ENCODE measurements at regions not wholly inside any gene's neighbourhood (a gene's known extent, or its start where the extent isn't known, plus 50 kb on each side); places are given as distances from the start of the nearest gene placed in this dataset.
"Not testable (repeated sequence)": the region's sequence is repeated elsewhere in the genome, so short reads cannot be mapped to it uniquely, and the experiment has no call there.

DNA sequence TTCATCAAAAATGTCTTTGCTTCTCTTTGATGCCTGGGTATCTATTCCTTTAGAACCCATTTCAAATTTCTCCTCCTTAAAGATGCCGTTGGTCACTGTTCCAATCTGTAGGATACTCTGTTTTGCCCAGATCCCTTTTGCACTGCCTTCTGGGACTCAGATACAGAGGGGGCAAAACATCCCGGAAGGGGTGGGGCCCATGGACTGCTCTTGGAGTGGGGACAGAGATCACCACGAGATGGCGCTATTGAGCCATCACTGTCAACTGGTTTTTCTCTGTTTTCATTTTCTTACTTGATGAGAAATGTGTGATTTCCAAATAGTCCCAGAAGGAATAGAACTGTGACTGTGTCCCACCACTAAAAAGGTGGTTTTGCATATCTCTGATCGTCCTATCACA lies 151.8 kb downstream of the NPIPA7 start:
- not testable (repeated sequence) for H3K9me3 Mint-ChIP-seq; H3K4me3 Mint-ChIP-seq; H3K4me1 Mint-ChIP-seq (ENCODE audit: low read depth); H3K36me3 Mint-ChIP-seq (ENCODE audit: low read depth); H3K27me3 Mint-ChIP-seq (ENCODE audit: low read depth); H3K27ac Mint-ChIP-seq

DNA sequence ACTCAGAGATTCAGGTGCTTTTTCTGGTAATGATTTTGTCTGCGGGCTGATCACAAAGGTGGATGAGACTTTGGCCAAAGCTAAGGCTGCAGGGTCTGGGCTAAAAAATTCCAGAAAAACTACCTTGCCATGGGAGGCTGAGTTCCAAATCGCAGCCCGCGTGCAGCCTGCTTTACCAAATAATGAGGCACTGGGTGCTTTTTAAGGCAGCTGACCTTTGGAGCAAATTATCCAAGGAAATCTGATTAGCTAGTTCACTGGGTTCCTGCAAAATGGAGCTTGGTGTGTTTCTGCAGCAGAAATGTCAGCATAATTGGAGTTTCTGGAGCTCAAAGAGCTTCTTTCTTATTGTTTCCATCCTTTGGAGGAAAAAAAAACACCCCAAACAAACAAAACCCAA lies 156.6 kb downstream of the NPIPA7 start:
- not testable (repeated sequence) for H3K4me3 Mint-ChIP-seq; H3K27ac Mint-ChIP-seq; H3K27me3 Mint-ChIP-seq (ENCODE audit: low read depth); H3K9me3 Mint-ChIP-seq; H3K36me3 Mint-ChIP-seq (ENCODE audit: low read depth); H3K4me1 Mint-ChIP-seq (ENCODE audit: low read depth)

DNA sequence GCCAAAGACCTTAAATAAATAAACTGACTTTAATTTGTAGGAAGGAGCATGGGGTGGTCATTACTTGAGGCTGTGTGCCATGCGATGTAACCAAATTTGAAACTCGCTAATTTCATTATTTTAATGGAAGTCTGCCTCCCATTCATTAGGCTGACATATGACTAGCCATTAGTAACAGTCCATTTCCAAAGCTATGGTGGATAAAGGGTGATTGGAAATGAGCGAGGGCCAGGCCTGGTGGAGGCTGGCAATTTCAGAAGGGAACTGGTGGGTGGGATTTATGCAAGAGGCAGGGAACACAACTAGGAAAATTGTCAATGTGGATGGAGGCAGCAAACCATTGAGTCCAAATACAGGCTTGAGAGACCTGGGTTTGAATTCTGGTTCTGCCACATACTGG lies 157.2 kb downstream of the NPIPA7 start:
- not testable (repeated sequence) for H3K27me3 Mint-ChIP-seq (ENCODE audit: low read depth); H3K4me3 Mint-ChIP-seq; H3K36me3 Mint-ChIP-seq (ENCODE audit: low read depth); H3K9me3 Mint-ChIP-seq; H3K27ac Mint-ChIP-seq; H3K4me1 Mint-ChIP-seq (ENCODE audit: low read depth)

DNA sequence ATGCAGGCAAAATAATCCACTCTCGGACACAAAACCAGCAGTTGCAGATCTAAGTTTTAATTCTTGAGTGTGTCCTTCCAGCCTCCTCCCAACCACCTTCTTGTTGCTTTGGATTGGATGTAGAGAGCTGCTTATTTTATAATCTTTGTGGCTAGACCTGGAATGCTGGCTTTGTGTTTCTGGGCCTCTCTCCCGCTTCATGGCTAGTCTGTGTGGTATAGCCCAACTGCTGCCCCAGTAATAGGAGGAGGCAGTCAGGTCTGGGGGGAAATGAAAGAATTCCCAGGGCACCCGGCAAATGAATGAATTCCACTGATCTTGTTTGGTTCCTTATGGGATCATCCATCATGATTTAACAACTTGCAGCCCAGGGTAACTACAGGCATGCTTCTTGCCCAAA lies 170.8 kb downstream of the NPIPA7 start:
- not testable (repeated sequence) for H3K9me3 Mint-ChIP-seq; H3K4me1 Mint-ChIP-seq (ENCODE audit: low read depth); H3K27ac Mint-ChIP-seq; H3K4me3 Mint-ChIP-seq; H3K27me3 Mint-ChIP-seq (ENCODE audit: low read depth); H3K36me3 Mint-ChIP-seq (ENCODE audit: low read depth)

DNA sequence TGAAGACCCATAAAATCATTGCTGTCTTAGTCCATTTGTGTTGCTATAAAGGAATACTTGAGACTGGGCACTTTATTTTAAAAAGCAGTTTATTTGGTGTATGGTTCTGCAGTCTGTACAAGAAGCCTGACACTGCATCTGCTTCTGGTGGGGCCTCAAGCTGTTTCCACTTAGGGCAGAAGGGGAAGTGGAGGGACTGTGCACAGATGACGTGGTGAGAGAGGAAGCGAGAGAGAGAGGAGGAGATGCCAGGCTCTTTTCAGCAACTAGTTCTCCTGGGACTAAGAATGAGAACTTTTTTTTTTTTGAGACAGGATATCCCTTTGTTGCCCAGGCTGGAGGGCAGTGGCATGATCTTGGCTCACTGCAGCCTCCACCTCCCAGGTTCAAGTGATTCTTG lies 171.9 kb downstream of the NPIPA7 start:
- H3K4me3 Mint-ChIP-seq; H3K27ac Mint-ChIP-seq; H3K9me3 Mint-ChIP-seq; H3K4me1 Mint-ChIP-seq (ENCODE audit: low read depth); H3K36me3 Mint-ChIP-seq (ENCODE audit: low read depth); H3K27me3 Mint-ChIP-seq (ENCODE audit: low read depth): not testable (repeated sequence)

DNA sequence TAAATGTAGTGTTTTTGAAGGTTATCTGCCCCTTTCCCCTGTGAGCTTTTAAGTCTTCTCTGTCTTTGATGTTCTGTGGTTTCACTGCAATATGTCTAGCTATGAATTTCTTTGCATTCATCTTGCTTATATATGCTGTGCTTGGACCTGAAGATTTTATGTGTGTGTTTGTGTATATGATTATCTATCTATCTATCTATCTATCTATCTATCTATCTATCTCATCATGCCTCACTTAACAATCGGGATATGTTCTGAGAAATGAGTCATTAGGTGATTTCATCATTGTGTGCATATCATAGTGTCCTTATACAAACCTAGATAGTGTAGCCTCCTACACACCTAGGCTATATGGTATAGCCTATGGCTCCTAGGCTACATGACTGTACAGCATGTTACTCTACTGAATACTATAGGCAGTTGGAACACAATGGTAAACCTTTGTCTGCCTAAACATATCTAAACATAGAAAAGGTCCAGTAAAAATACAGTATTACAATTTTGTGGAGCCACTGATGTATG lies 173.9 kb downstream of the NPIPA7 start:
- not testable (repeated sequence) for H3K4me3 Mint-ChIP-seq; H3K9me3 Mint-ChIP-seq; H3K27ac Mint-ChIP-seq; H3K27me3 Mint-ChIP-seq (ENCODE audit: low read depth); H3K4me1 Mint-ChIP-seq (ENCODE audit: low read depth); H3K36me3 Mint-ChIP-seq (ENCODE audit: low read depth)

DNA sequence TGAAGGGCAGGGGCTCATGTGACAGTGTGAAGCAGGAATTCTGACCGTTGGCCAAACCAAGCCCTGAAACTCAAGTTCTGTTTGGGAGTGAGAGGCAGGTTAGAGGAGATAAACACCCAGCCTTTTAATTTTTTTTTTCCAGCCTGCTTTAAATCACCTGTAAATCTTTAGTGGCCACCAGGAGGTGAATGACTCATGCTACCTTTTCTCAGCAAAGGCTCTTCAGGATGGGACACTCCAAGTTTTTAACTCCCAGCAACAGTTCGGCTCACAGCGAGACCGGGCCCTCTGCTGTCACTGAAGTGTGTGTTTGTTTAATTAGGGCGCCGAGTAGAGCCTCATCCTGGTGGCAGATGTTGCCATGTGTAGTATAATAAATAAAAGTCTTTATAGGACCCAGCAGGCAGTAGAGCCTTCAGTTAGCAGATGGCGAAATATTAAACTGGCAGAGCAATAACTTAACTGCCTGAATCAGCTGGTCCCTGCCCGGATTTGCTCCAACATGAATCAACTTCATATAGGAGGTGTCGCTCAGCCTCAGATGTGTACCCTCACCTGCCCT lies 180.3 kb downstream of the NPIPA7 start:
- not testable (repeated sequence) for H3K36me3 Mint-ChIP-seq (ENCODE audit: low read depth); H3K27ac Mint-ChIP-seq; H3K4me3 Mint-ChIP-seq; H3K27me3 Mint-ChIP-seq (ENCODE audit: low read depth); H3K9me3 Mint-ChIP-seq; H3K4me1 Mint-ChIP-seq (ENCODE audit: low read depth)

DNA sequence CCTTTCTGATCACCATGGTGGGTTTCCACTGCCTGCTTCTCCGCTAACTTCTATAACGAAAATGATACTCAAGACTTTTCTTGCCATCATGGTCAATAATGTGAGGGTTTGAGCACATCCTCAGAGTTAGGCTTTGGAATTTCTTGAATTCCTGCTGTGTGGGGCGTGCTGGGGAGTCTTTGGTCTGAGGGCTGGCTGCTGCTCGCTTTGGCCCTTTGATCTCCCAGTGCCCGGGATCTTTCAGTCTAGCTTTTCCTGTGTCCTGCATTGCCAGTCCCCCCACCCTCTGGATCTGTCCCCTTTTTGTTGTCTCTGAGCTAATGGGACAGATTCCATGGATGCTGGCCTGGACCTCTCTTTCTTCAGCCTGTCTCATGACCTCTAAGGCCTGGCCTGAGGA lies 182.6 kb downstream of the NPIPA7 start:
- H3K4me1 Mint-ChIP-seq (ENCODE audit: low read depth); H3K27me3 Mint-ChIP-seq (ENCODE audit: low read depth); H3K4me3 Mint-ChIP-seq; H3K9me3 Mint-ChIP-seq; H3K27ac Mint-ChIP-seq; H3K36me3 Mint-ChIP-seq (ENCODE audit: low read depth): not testable (repeated sequence)

DNA sequence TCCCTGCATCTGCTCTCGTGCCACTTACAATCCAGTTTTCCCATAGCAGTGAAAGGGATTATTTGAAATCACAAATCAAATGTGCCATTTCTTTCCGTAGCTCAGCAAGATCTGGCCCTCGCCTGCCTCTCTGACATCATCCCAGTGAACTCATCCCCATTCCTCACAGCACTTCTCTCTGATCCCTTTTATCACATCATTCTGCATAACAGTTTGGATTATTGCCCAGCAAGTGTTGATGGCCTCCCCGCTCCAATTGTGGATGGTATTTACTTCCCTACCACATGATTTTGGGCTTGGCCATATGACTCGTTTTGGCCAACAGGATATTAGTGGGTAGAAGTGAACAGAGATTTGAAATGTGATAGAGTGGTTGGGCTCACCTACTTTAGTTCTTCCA lies 185.0 kb downstream of the NPIPA7 start:
- not testable (repeated sequence) for H3K36me3 Mint-ChIP-seq (ENCODE audit: low read depth); H3K27ac Mint-ChIP-seq; H3K4me1 Mint-ChIP-seq (ENCODE audit: low read depth); H3K27me3 Mint-ChIP-seq (ENCODE audit: low read depth); H3K9me3 Mint-ChIP-seq; H3K4me3 Mint-ChIP-seq

DNA sequence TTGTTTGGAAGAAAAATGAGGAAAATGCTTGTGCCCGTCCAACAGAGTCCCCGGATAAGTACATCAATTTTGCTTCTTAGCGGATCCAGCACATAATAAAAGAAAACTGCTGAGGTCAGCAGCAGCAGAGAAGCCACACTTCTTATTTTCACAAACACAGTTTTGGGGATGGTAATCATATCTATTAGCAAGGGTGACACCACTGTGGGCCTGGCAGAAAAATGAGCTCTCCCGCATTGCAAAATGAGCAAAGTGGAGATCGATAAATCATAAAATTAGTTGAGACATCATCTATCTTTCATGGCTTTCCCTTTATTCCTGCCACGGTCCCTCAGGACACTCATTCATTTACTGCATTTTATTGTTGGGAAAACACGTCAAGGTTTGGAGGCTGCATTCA lies 186.4 kb downstream of the NPIPA7 start:
- H3K27me3 Mint-ChIP-seq (ENCODE audit: low read depth); H3K27ac Mint-ChIP-seq; H3K4me3 Mint-ChIP-seq; H3K4me1 Mint-ChIP-seq (ENCODE audit: low read depth); H3K9me3 Mint-ChIP-seq; H3K36me3 Mint-ChIP-seq (ENCODE audit: low read depth): not testable (repeated sequence)

DNA sequence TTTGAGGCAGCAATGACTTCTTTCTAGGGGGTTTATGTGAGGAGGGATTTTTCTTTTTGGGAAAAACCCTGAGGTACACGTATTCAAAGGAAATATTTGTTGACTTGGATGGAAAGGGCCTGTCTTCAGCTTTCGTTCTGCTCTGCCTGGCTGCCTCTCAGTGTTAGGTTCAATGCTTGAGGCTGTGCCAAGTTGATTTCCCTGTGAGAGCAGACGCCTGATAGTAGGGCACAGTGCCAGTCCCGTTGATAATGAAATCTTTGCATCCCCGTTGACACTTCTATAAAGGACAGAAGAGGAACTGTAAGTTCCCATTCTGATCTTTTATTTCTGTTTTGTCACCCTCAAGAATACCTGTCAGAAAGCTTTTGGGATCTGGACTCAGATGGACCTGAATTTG lies 191.1 kb downstream of the NPIPA7 start:
- not testable (repeated sequence) for H3K27me3 Mint-ChIP-seq (ENCODE audit: low read depth); H3K4me3 Mint-ChIP-seq; H3K4me1 Mint-ChIP-seq (ENCODE audit: low read depth); H3K27ac Mint-ChIP-seq; H3K36me3 Mint-ChIP-seq (ENCODE audit: low read depth); H3K9me3 Mint-ChIP-seq

DNA sequence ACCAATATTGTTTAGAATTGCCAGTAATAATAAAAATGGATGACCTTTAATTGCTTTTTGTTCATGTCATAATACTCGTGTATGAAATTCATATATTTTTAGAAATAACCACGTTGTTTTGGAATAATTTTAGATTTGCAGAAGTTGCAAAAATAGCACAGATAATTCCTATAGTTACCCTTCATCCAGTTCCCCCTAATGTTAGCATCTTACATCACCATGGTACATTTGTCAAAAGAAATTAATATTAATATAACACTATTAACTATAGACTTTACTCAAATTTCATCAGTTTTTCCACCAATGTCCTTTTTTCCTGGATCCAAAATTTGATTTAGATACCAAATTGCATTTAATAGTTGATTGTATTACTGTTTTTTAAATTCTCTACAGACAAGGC lies 191.9 kb downstream of the NPIPA7 start:
- H3K36me3 Mint-ChIP-seq (ENCODE audit: low read depth); H3K27me3 Mint-ChIP-seq (ENCODE audit: low read depth); H3K4me1 Mint-ChIP-seq (ENCODE audit: low read depth); H3K9me3 Mint-ChIP-seq; H3K27ac Mint-ChIP-seq; H3K4me3 Mint-ChIP-seq: not testable (repeated sequence)

DNA sequence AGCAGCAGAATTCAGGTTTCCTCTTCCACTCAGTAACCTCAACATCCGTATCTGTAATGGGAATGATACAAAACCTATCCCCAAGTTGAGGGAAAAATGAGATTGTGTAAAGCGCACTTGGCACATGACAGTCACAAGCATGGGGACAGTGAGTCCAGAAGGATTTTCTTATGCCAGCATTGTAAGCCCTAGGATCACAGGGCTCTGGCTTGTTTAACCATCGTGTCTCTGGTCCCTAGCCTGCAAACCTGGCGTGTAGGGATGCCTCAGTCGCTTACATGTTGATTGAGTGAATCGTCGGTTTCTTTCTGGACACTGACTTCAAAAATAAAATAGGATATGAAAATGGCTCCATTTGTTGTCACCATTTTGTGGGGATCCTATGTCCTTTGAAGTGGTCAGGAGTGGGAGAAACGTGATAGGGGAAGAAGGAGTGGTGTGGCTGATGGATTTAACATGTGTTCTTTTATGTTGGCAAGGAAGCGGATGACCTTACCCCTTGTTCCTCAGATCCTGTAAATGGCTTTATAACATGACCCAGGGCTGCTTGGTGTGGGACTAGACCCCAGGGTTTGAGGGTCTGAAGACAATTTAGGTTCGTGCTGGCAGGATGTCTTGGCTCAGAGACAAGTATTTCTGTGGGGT lies 193.3 kb downstream of the NPIPA7 start:
- H3K36me3 Mint-ChIP-seq (ENCODE audit: low read depth); H3K27ac Mint-ChIP-seq: not testable (repeated sequence)

DNA sequence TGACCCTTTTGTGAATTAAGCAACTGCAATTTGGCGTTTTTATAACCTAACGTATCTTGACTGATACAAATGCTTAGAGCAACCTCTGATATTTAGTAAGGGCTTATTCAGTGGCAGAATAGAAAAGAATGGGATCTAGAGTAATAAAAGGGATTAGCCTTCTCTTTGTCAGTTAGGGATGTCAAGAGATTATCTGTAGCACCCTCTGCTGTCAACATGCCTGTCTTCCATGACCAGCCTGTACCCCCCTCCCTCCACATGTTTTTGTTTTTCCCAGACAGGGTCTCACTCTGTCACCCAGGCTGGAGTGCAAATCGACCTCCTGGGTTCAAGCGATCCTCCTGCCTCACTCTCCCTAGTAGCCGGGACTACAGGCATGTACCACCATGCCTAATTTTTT lies 198.1 kb downstream of the NPIPA7 start:
- not testable (repeated sequence) for H3K36me3 Mint-ChIP-seq (ENCODE audit: low read depth); H3K4me3 Mint-ChIP-seq; H3K27me3 Mint-ChIP-seq (ENCODE audit: low read depth); H3K4me1 Mint-ChIP-seq (ENCODE audit: low read depth); H3K9me3 Mint-ChIP-seq; H3K27ac Mint-ChIP-seq

More for the DNA sequence above, 193.3 kb downstream of the NPIPA7 start:
- H3K9me3 Mint-ChIP-seq; H3K4me3 Mint-ChIP-seq; H3K27me3 Mint-ChIP-seq (ENCODE audit: low read depth); H3K4me1 Mint-ChIP-seq (ENCODE audit: low read depth): not testable (repeated sequence)

DNA sequence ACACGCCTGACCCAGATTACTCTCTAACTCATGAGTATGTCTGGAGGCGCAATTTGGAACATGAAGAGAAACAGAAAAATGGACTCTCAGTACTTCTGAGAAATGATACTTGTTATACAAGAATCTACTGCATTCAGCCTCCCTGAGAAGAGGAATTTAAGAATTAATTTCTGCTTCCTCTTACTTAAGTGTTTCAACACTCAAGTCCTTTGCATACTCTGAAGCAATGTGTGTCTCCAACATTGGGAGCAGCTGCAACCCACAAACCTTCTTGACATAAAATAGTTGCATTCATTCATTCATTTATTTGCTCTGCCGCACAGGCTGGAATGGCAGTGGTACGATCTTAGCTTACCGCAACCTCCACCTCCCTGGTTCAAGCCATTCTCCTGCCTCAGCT lies 199.8 kb downstream of the NPIPA7 start:
- Mint-ChIP-seq H3K4me3 (no peak overlapping the region), H3K36me3 (ENCODE audit: low read depth) (peaks cover 3% of the 10 kb centered on the region), H3K9me3 (peaks cover 4% of the 10 kb centered on the region), H3K27me3 (ENCODE audit: low read depth) (no peaks in the 10 kb centered on the region), H3K27ac (no peak overlapping the region), H3K4me1 (ENCODE audit: low read depth) (peaks cover 3% of the 10 kb centered on the region)

DNA sequence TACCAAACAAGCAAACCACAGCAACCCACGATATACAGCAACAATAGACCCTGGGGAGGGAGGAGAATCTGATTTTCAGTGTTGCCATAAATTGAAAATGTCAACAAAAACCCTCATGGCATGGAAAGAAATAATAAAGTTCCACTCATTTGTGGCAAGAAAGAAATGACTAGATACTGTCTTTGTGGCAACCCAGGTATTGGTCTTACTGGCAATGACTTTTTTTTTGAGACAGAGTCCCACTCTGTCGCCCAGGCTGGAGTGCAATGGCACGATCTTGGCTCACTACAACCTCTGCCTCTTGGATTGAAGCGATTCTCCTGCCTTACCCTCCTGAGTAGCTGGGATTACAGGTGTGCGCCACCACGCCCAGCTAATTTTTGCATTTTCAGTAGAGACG lies 204.0 kb downstream of the NPIPA7 start:
- H3K9me3 Mint-ChIP-seq; H3K4me1 Mint-ChIP-seq (ENCODE audit: low read depth); H3K27ac Mint-ChIP-seq; H3K27me3 Mint-ChIP-seq (ENCODE audit: low read depth); H3K36me3 Mint-ChIP-seq (ENCODE audit: low read depth); H3K4me3 Mint-ChIP-seq: not testable (repeated sequence)

Data from T-helper 1 cell treated with Interleukin-12 subunit alpha and Interleukin-12 subunit beta and Interleukin-4 antibody, amounts not matched to agents 30 μg/mL and 1 μg/mL, for 36 hours (primary cell).